ENCODE measurements at regions not wholly inside any gene's neighbourhood (a gene's known extent, or its start where the extent isn't known, plus 50 kb on each side); places are given as distances from the start of the nearest gene placed in this dataset.

GRCh38 chr5:12208366-12209100 lies 304.3 kb upstream of the CTNND2 start:
- no peak overlapping the region for H3K4me3 ChIP-seq
- H3K4me1 ChIP-seq: no peaks in the 10 kb centered on the region
- TF ChIP-seq POLR2A (IDR thresholded peaks at IDR 0.05): no peak
- TF ChIP-seq POLR2AphosphoS5 (IDR thresholded peaks at IDR 0.05): no peak
- TF ChIP-seq CTCF (IDR thresholded peaks at IDR 0.05 in 8 of 11, conservative IDR thresholded peaks at IDR 0.05 in 3 of 11): no peak
- WGBS, 5 donors: 71 to 81% (median 75%) methylated on average over 4 of the region's 4 CpGs
- no peaks in the 10 kb centered on the region for H3K36me3 ChIP-seq
- DNase-seq: no peak
- intact Hi-C loops (cut with DNase I; ENCODE audit: low total_unique reads): no loop called here
- no peaks in the 10 kb centered on the region for H3K27me3 ChIP-seq (replicated peaks in 1 of 7)
- H3K9me3 ChIP-seq: peaks cover 0 to 49% (median 20%) of the 10 kb centered on the region in 8 donors
- no peak overlapping the region for H3K27ac ChIP-seq

GRCh38 chr5:12204761-12205160 lies 300.5 kb upstream of the CTNND2 start:
- no peak overlapping the region for H3K4me3 ChIP-seq
- 48 to 68% (median 54%) methylated on average over 2 of the region's 2 CpGs for WGBS, 5 donors
- no peaks in the 10 kb centered on the region for H3K27me3 ChIP-seq (replicated peaks in 1 of 7)
- no peak for DNase-seq
- H3K36me3 ChIP-seq: no peaks in the 10 kb centered on the region
- no peaks in the 10 kb centered on the region for H3K4me1 ChIP-seq
- no peak overlapping the region for H3K27ac ChIP-seq
- intact Hi-C loops (cut with DNase I; ENCODE audit: low total_unique reads): no loop called here
- TF ChIP-seq CTCF (IDR thresholded peaks at IDR 0.05 in 8 of 11, conservative IDR thresholded peaks at IDR 0.05 in 3 of 11) (no peak), POLR2A (IDR thresholded peaks at IDR 0.05) (no peak), POLR2AphosphoS5 (IDR thresholded peaks at IDR 0.05) (no peak)
- H3K9me3 ChIP-seq: peaks cover 0 to 32% (median 22%) of the 10 kb centered on the region in 8 donors

- Histone ChIP-seq H3K4me3 (no peak overlapping the region), H3K36me3 (no peaks in the 10 kb centered on the region), H3K4me1 (no peaks in the 10 kb centered on the region), H3K27ac (no peak overlapping the region), H3K27me3 (replicated peaks in 1 of 7) (no peaks in the 10 kb centered on the region), H3K9me3 (peaks cover 0 to 19% (median 9%) of the 10 kb centered on the region in 8 donors)
- 89 to 92% (median 91%) methylated on average over 9 of the region's 9 CpGs for WGBS, 5 donors
- TF ChIP-seq POLR2AphosphoS5 (IDR thresholded peaks at IDR 0.05) (no peak), POLR2A (IDR thresholded peaks at IDR 0.05) (no peak), CTCF (IDR thresholded peaks at IDR 0.05 in 8 of 11, conservative IDR thresholded peaks at IDR 0.05 in 3 of 11) (no peak)
- no peak for DNase-seq
- intact Hi-C loops (cut with DNase I; ENCODE audit: low total_unique reads): no loop called here
Observed at GRCh38 chr5:12193536-12193935, 289.3 kb upstream of the CTNND2 start.

GRCh38 chr5:12183003-12183402 lies 278.8 kb upstream of the CTNND2 start:
- Histone ChIP-seq H3K36me3 (no peaks in the 10 kb centered on the region), H3K9me3 (peaks cover 0 to 25% (median 3%) of the 10 kb centered on the region in 8 donors), H3K4me3 (no peak overlapping the region), H3K4me1 (no peaks in the 10 kb centered on the region), H3K27me3 (replicated peaks in 1 of 7) (no peaks in the 10 kb centered on the region), H3K27ac (no peak overlapping the region)
- DNase-seq: no peak
- TF ChIP-seq POLR2AphosphoS5 (IDR thresholded peaks at IDR 0.05) (no peak), POLR2A (IDR thresholded peaks at IDR 0.05) (no peak)
- 66 to 80% (median 75%) methylated on average over 6 of the region's 6 CpGs for WGBS, 5 donors
- intact Hi-C loops (cut with DNase I; ENCODE audit: low total_unique reads): no loop called here
